ENCODE measurements at regions not wholly inside any gene's neighbourhood (a gene's known extent, or its start where the extent isn't known, plus 50 kb on each side); places are given as distances from the start of the nearest gene placed in this dataset.

GRCh38 chr2:176812246-176812775 is 400.3 kb upstream of the HNRNPA3 start:
- CTCF ChIA-PET: interaction anchor here (0.6 to 4.1 kb wide), 6 partner anchors 9 to 685 kb away, joined by 3 to 23 read pairs (median 8); no protein-coding TSS in a partner anchor
- H3K27ac ChIP-seq (ENCODE audit: extremely low read depth, low read depth, low read length): no peak overlapping the region
- no peaks in the 10 kb centered on the region for H3K36me3 ChIP-seq (ENCODE audit: control insufficient read depth in 2 of 2, insufficient read depth in 1 of 2, low read length in 2 of 2)
- TF ChIP-seq ZNF48 (tag by site-specific recombination; IDR thresholded peaks at IDR 0.05): no peak
- H3K9me3 ChIP-seq (ENCODE audit: control insufficient read depth, insufficient read depth, low read depth, low read length): no peaks in the 10 kb centered on the region
- POLR2A ChIA-PET: no interaction called here
- peaks cover 4% of the 10 kb centered on the region; the same call in 1 of the 2 replicates for H3K4me1 ChIP-seq (ENCODE audit: control insufficient read depth, insufficient read depth, low read length)
- H3K4me3 ChIP-seq (ENCODE audit: low read depth, low read length): no peak overlapping the region

- H3K36me3 ChIP-seq (ENCODE audit: control insufficient read depth in 2 of 2, insufficient read depth in 1 of 2, low read length in 2 of 2): no peaks in the 10 kb centered on the region
- no peak for TF ChIP-seq ZNF488 (tag by site-specific recombination; IDR thresholded peaks at IDR 0.05)
- no peak for TF ChIP-seq ZNF521 (tag by site-specific recombination; IDR thresholded peaks at IDR 0.05)
- TF ChIP-seq ZNF354C (tag by site-specific recombination; IDR thresholded peaks at IDR 0.05; ENCODE audit: borderline replicate concordance, low read depth): no peak
- no peak for TF ChIP-seq ZNF175 (tag by site-specific recombination; IDR thresholded peaks at IDR 0.05)
- no peak for TF ChIP-seq ZBTB8A (tag by site-specific recombination; IDR thresholded peaks at IDR 0.05)
- TF ChIP-seq BCL11A (tag by site-specific recombination; IDR thresholded peaks at IDR 0.05; ENCODE audit: low read depth): no peak
- no peak for TF ChIP-seq ZNF837 (tag by site-specific recombination; IDR thresholded peaks at IDR 0.05)
- no peak for TF ChIP-seq ZNF639 (tag by site-specific recombination; IDR thresholded peaks at IDR 0.05)
- no peak for TF ChIP-seq ZNF677 (tag by site-specific recombination; IDR thresholded peaks at IDR 0.05)
- TF ChIP-seq ZNF223 (tag by site-specific recombination; IDR thresholded peaks at IDR 0.05): no peak
- no peak for TF ChIP-seq ZNF391 (tag by site-specific recombination; IDR thresholded peaks at IDR 0.05; ENCODE audit: borderline replicate concordance, low read depth)
- TF ChIP-seq BCL6B (tag by site-specific recombination; IDR thresholded peaks at IDR 0.05): no peak
- TF ChIP-seq KLF10 (tag by site-specific recombination; IDR thresholded peaks at IDR 0.05): no peak
- no peak for TF ChIP-seq ZNF843 (tag by site-specific recombination; IDR thresholded peaks at IDR 0.05)
- peaks cover 4% of the 10 kb centered on the region; the same call in 1 of the 2 replicates for H3K4me1 ChIP-seq (ENCODE audit: control insufficient read depth, insufficient read depth, low read length)
- no peak overlapping the region for H3K27ac ChIP-seq (ENCODE audit: extremely low read depth, low read depth, low read length)
- no peak overlapping the region for H3K4me3 ChIP-seq (ENCODE audit: low read depth, low read length)
- ChIA-PET POLR2A (interaction anchor here (2.0 kb wide), 1 partner anchor 159 kb away, joined by 7 read pairs; no protein-coding TSS in a partner anchor), CTCF (interaction anchor here (0.7 to 4.1 kb wide), 12 partner anchors 8 to 686 kb away, joined by 3 to 23 read pairs (median 6); no protein-coding TSS in a partner anchor)
- H3K9me3 ChIP-seq (ENCODE audit: control insufficient read depth, insufficient read depth, low read depth, low read length): no peaks in the 10 kb centered on the region
These were observed 399.4 kb upstream of the HNRNPA3 start for GRCh38 chr2:176813156-176813555.

- H3K4me1 ChIP-seq (ENCODE audit: control insufficient read depth, insufficient read depth, low read length): peaks cover 4% of the 10 kb centered on the region; the same call in 1 of the 2 replicates
- POLR2A ChIA-PET: interaction anchor here (2.0 kb wide), 1 partner anchor 159 kb away, joined by 7 read pairs; no protein-coding TSS in a partner anchor
- CTCF ChIA-PET: interaction anchor here (0.6 to 4.1 kb wide), 18 partner anchors 8 to 687 kb away, joined by 3 to 23 read pairs (median 4); no protein-coding TSS in a partner anchor
- no peak overlapping the region for H3K27ac ChIP-seq (ENCODE audit: extremely low read depth, low read depth, low read length)
- no peaks in the 10 kb centered on the region for H3K9me3 ChIP-seq (ENCODE audit: control insufficient read depth, insufficient read depth, low read depth, low read length)
- no peaks in the 10 kb centered on the region for H3K36me3 ChIP-seq (ENCODE audit: control insufficient read depth in 2 of 2, insufficient read depth in 1 of 2, low read length in 2 of 2)
- TF ChIP-seq ZNF394 (tag by site-specific recombination; IDR thresholded peaks at IDR 0.05; ENCODE audit: borderline replicate concordance) (no peak), ZBTB48 (tag by site-specific recombination; IDR thresholded peaks at IDR 0.05) (no peak), ZNF140 (tag by site-specific recombination; IDR thresholded peaks at IDR 0.05) (no peak)
- no peak overlapping the region for H3K4me3 ChIP-seq (ENCODE audit: low read depth, low read length)
These were observed 399.0 kb upstream of the HNRNPA3 start for GRCh38 chr2:176813621-176814049.
